Right cardiac atrium (tissue), 5 donors: ENCODE measurements at regions not wholly inside any gene's neighbourhood (a gene's known extent, or its start where the extent isn't known, plus 50 kb on each side); places are given as distances from the start of the nearest gene placed in this dataset.
A peak's percentile ranks its signal among the peaks of the same experiment; 100 is the strongest.
"Not testable (repeated sequence)": the region's sequence is repeated elsewhere in the genome, so short reads cannot be mapped to it uniquely, and the experiment has no call there.

ENCODE experiments used
- ATAC-seq, 2 donors: fragments of 200-7000 bp; cut with Tn5 transposase; one replicate each; pipeline versions ENCODE4 v1.8.0 to v1.9.1; 2020; ENCODE audit warnings: moderate library complexity in 2 of 2, mild to moderate bottlenecking in 1 of 2
- DNase-seq, 3 donors: peaks; one replicate each; pipeline ENCODE4 v3.0.0-alpha.2; 2020
- H3K27ac ChIP-seq: one replicate; pipeline ENCODE4 v1.5.1; 2013; ENCODE audit warnings: mild to moderate bottlenecking, low read length, control low read depth, moderate library complexity
- H3K27me3 ChIP-seq: one replicate; pipeline ENCODE4 v1.6.1; 2013; ENCODE audit not compliant: control insufficient read depth, insufficient read depth
- H3K4me1 ChIP-seq: one replicate; pipeline ENCODE4 v1.6.1; 2013; ENCODE audit warnings: low read length; ENCODE audit not compliant: control insufficient read depth, insufficient read depth
- H3K4me3 ChIP-seq: one replicate; pipeline ENCODE4 v1.5.1; 2013; ENCODE audit warnings: low read length, control low read depth
- H3K9me3 ChIP-seq: one replicate; pipeline ENCODE4 v1.6.1; 2013; ENCODE audit warnings: low read length; ENCODE audit not compliant: control insufficient read depth
- WGBS: extraction: QIAGEN DNeasy Blood & Tissue Kit; methylation state at CpG from one replicate; pipeline ENCODE4 v1.1.7; 2013; 5-methylcytosine and 5-hydroxymethylcytosine counted together
- intact Hi-C, 4 donors: fragments of 100-400 bp; cut with DNase I; formaldehyde crosslinking; loops; one replicate each; pipeline versions ENCODE4 v1.11.0 to v1.14.0; 2022 to 2023
- donor health status: healthy with polysubstance abuse.
- donor health status: DM: no; HTN: yes; CAD: no.
- donor health status: DM: no; HTN: no; CAD: no.
- donor health status: DM: no; HTN: yes; CAD: no; lungs with severe emphysema.
- donor health status: DM: yes; HTN: yes; CAD: no.

- H3K4me1 ChIP-seq = no peaks in the 10 kb centered on the region
- H3K4me3 ChIP-seq = no peak overlapping the region
- no peak for DNase-seq
- H3K9me3 ChIP-seq = no peaks in the 10 kb centered on the region
- intact Hi-C loops = no loop called here
- no peak for ATAC-seq
- no peaks in the 10 kb centered on the region for H3K27me3 ChIP-seq
- 63% methylated on average over 2 of the region's 2 CpGs for WGBS
- H3K27ac ChIP-seq = no peak overlapping the region
Observed at GRCh38 chr3:31081018-31081662, 186.7 kb upstream of the GADL1 start.

- H3K4me1 ChIP-seq = no peaks in the 10 kb centered on the region
Observed at GRCh38 chr3:31086148-31086547, 191.7 kb upstream of the GADL1 start.

GRCh38 chr3:31086698-31087097 lies 192.2 kb upstream of the GADL1 start:
- DNase-seq = no peak
- no peaks in the 10 kb centered on the region for H3K4me1 ChIP-seq
- H3K9me3 ChIP-seq = no peaks in the 10 kb centered on the region
- no peak overlapping the region for H3K4me3 ChIP-seq
- no peak overlapping the region for H3K27ac ChIP-seq
- intact Hi-C loops = no loop called here
- H3K27me3 ChIP-seq = no peaks in the 10 kb centered on the region
- ATAC-seq = no peak

More at GRCh38 chr3:31086148-31086547, 191.7 kb upstream of the GADL1 start:
- intact Hi-C loops = no loop called here
- DNase-seq (no peak), ATAC-seq (no peak)
- Histone ChIP-seq H3K4me3 (no peak overlapping the region), H3K27ac (no peak overlapping the region), H3K27me3 (no peaks in the 10 kb centered on the region), H3K9me3 (no peaks in the 10 kb centered on the region)

- 68% methylated on average over 2 of the region's 2 CpGs for WGBS
- DNase-seq = no peak
- H3K27ac ChIP-seq = no peak overlapping the region
- H3K27me3 ChIP-seq = no peaks in the 10 kb centered on the region
- no peaks in the 10 kb centered on the region for H3K4me1 ChIP-seq
- no peaks in the 10 kb centered on the region for H3K9me3 ChIP-seq
- H3K4me3 ChIP-seq = no peak overlapping the region
- intact Hi-C loops = no loop called here
- no peak for ATAC-seq
Observed at GRCh38 chr3:31091748-31092147, 197.3 kb upstream of the GADL1 start.

- Histone ChIP-seq H3K4me1 (no peaks in the 10 kb centered on the region), H3K27me3 (no peaks in the 10 kb centered on the region), H3K4me3 (no peak overlapping the region), H3K27ac (no peak overlapping the region), H3K9me3 (no peaks in the 10 kb centered on the region)
- DNase-seq (peak; percentile 20 to 70 (median 36)), ATAC-seq (peak; percentile 77 to 83)
- intact Hi-C loops = no loop called here
- WGBS = 33% methylated on average over 6 of the region's 6 CpGs
Observed at GRCh38 chr3:31092748-31093589, 198.5 kb upstream of the GADL1 start.

- no peaks in the 10 kb centered on the region for H3K4me1 ChIP-seq
- WGBS = 55% methylated on average over 3 of the region's 3 CpGs
- H3K4me3 ChIP-seq = no peak overlapping the region
- intact Hi-C loops = no loop called here
- no peaks in the 10 kb centered on the region for H3K27me3 ChIP-seq
- H3K9me3 ChIP-seq = no peaks in the 10 kb centered on the region
- DNase-seq (no peak), ATAC-seq (no peak)
- no peak overlapping the region for H3K27ac ChIP-seq
Observed at GRCh38 chr3:31093606-31094005, 199.1 kb upstream of the GADL1 start.

GRCh38 chr3:31094048-31094447 lies 199.6 kb upstream of the GADL1 start:
- 96% methylated on average over 4 of the region's 4 CpGs for WGBS
- ATAC-seq (no peak), DNase-seq (no peak)
- no peaks in the 10 kb centered on the region for H3K27me3 ChIP-seq
- intact Hi-C loops = no loop called here
- H3K4me1 ChIP-seq = no peaks in the 10 kb centered on the region
- no peak overlapping the region for H3K4me3 ChIP-seq
- H3K27ac ChIP-seq = no peak overlapping the region
- H3K9me3 ChIP-seq = no peaks in the 10 kb centered on the region

- Histone ChIP-seq H3K9me3 (no peaks in the 10 kb centered on the region), H3K4me1 (no peaks in the 10 kb centered on the region), H3K27ac (no peak overlapping the region), H3K4me3 (no peak overlapping the region), H3K27me3 (no peaks in the 10 kb centered on the region)
- intact Hi-C loops = no loop called here
- 91% methylated on average over 3 of the region's 3 CpGs for WGBS
- ATAC-seq (no peak), DNase-seq (no peak)
Observed at GRCh38 chr3:31095255-31095654, 200.8 kb upstream of the GADL1 start.

- WGBS = 74% methylated on average over 5 of the region's 5 CpGs
- intact Hi-C loops = no loop called here
- H3K9me3 ChIP-seq = no peaks in the 10 kb centered on the region
- no peaks in the 10 kb centered on the region for H3K4me1 ChIP-seq
- no peak overlapping the region for H3K4me3 ChIP-seq
- ATAC-seq (no peak), DNase-seq (no peak)
- H3K27me3 ChIP-seq = no peaks in the 10 kb centered on the region
- H3K27ac ChIP-seq = no peak overlapping the region
Observed at GRCh38 chr3:31096661-31097395, 202.4 kb upstream of the GADL1 start.

- ATAC-seq = no peak
- no peak for DNase-seq
- no peak overlapping the region for H3K4me3 ChIP-seq
- no peak overlapping the region for H3K27ac ChIP-seq
- no peaks in the 10 kb centered on the region for H3K9me3 ChIP-seq
- H3K4me1 ChIP-seq = no peaks in the 10 kb centered on the region
- intact Hi-C loops = no loop called here
- no peaks in the 10 kb centered on the region for H3K27me3 ChIP-seq
- WGBS = 100% methylated on average over 1 of the region's 1 CpG
Observed at GRCh38 chr3:31100519-31100918, 206.1 kb upstream of the GADL1 start.

- intact Hi-C loops, ATAC-seq, H3K27ac ChIP-seq, H3K4me3 ChIP-seq, H3K27me3 ChIP-seq, H3K4me1 ChIP-seq, H3K9me3 ChIP-seq, DNase-seq: not testable (repeated sequence)
- WGBS = 51% methylated on average over 1 of the region's 1 CpG
Observed at GRCh38 chr3:31101285-31101684, 206.8 kb upstream of the GADL1 start.
